GM21717 (cell line): ENCODE measurements at regions not wholly inside any gene's neighbourhood (a gene's known extent, or its start where the extent isn't known, plus 50 kb on each side); places are given as distances from the start of the nearest gene placed in this dataset.

ENCODE experiments used
- ATAC-seq: cut with Tn5 transposase; IDR thresholded peaks from one replicate; pipeline ENCODE4 v1.9.1; 2021; ENCODE audit warnings: mild to moderate bottlenecking, moderate library complexity; ENCODE audit not compliant: unreplicated experiment

- no peak for ATAC-seq
These were observed 322.3 kb downstream of the KCNS3 start for GRCh38 chr2:18200771-18201170.

- no peak for ATAC-seq
These were observed 320.2 kb downstream of the KCNS3 start for GRCh38 chr2:18198677-18199076.

DNA sequence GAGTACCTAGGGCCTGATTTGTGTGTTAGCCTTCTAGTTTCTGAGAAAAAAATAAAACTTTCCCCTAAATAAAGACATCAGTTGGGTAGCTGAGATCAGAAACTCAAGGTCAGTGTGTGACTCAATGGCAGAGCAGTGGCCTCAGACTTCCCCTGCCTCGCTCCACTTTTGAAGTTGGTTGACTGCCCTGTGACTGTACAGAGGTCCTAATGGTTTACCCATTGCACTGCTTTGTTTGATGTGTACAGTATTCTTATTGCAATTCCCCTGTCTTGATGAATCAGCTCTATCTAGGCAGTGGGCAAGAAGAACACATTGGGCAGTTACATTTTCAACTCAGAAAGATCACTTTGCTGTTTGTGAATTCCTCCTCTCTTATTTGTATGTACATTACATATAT, 315.7 kb downstream of the KCNS3 start:
- ATAC-seq: no peak

GRCh38 chr2:18186816-18187613, 308.5 kb downstream of the KCNS3 start:
- ATAC-seq: no peak

GRCh38 chr2:18182861-18183260, 304.4 kb downstream of the KCNS3 start:
- ATAC-seq: no peak

- no peak for ATAC-seq
These were observed 302.4 kb downstream of the KCNS3 start for GRCh38 chr2:18180912-18181311.

GRCh38 chr2:18180031-18180610, 301.7 kb downstream of the KCNS3 start:
- ATAC-seq: no peak

DNA sequence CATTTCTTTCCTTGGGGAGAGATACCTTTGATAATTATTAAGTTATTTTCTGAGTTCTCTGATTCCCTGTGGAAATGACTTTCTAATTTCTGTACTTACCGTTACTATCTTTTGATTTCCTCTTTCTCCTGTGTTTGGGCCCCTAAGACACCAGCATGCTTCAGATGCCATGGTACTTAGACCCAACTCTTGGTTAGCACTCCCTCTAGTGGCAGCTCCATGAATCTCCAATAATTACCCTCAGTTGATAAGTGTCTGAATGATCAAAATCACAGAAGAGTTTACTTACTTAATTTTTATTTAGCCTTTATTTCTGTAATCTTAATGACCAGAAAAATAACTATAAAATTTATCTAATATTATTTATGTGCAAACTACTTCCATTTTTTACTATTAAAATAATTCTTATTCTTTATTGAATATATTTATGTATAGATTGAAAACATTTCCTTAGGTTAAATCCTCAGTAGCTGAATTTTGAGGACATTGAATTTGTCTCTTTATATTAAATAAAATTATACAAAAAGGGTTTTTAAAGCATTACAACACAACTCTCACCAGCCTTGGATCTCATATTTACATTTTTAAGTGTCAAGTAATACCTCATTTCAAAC, 300.4 kb downstream of the KCNS3 start:
- ATAC-seq: no peak

DNA sequence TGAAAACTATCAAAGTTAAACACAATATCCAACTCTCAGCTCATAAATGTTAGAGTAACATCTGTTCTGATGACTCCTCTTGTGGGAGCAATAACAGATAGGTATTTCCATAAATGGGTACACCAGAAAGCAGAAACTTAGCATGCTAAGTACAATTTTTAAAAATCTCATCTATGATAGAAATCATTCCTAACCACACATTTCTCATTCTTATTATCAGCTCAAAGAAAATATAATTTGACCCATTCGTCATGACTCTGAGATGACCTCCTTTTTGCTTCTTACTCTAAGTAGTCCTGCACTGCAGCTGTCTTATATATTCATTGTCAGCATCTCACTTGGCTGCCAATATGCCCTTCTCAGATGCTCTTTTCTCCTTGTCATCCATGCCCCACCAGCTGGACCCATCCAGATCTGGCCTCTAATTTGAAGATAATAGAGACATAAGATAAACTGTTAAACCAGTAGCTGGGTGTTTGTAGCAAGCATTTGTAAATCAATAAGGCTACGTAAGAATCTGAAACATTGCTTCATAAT, 298.3 kb downstream of the KCNS3 start:
- ATAC-seq: no peak

- no peak for ATAC-seq
These were observed 294.1 kb downstream of the KCNS3 start for GRCh38 chr2:18172607-18173006.

DNA sequence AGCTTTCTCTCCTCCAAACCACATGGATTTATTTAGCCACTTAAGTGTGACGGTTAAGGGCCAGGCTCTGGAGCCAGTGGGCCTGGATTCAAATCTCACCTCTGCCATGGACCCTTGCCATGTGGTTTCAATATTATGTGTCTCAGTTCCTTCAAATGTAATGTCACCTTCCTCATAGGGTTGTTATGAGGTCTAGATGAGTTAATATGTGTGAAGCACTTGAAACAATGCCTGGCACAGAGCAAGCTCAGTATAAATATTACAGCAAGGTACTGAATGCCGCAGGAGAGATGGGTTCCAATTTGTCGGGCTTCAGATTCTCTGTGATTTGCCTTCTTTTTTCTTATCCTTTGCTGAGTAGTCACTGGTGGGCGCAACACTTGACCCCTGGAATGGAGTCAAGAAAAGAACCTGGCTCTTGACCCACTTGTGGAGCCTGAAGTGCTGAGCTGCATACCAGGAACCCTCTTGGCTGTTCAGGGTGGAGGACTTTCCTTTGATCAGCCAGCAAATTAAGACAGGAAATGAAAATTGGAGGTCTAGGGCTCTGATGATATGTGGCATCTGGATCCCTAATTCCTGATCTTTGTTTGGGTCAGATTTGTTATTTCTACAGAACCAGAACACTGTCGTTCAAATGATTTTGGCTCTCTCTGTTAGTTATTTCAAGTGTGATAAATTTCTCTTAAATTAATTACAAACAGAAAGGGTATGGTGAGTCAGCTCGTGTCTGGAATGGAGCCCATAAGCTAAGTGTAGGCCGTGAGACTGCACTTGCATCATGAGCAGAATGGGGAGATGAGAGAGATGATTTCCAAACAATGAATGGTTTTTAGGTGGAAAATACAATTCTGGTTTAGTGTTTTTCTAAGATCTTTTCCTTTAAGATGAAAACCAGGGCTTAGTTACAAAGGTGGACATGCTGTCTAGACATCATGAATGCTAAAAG, 293.0 kb downstream of the KCNS3 start:
- ATAC-seq: no peak

DNA sequence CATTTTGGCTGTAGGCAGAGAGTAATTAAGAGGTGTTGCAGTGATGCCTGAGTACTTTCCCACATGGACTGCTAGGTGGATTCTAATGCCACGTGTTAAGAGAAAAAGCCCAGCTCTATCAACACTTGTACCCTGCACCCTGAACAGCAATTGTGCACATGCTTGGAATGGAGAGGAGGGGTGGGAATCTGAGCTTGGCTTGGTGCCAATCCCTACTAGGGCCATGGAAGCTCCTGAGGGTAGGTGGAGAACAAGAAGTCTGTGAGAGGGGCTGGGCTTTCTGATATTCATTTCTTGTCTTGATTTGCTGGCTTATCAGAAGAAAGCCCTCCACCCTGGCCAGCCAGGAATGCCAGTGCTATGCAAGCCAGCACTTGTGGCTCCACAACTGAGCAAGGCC, 292.2 kb downstream of the KCNS3 start:
- ATAC-seq: no peak

DNA sequence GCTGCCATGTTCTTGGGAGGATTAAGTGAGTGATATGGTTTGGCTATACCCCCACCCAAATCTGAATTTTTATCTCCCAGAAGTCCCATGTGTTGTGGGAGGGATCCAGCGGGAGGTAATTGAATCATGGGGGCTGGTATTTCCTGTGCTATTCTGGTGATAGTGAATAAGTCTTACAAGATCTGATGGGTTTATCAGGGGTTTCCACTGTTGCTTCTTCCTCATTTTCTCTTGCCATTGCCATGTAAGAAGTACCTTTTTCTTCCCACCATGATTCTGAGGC, 291.4 kb downstream of the KCNS3 start:
- no peak for ATAC-seq

GRCh38 chr2:18169121-18169892, 290.8 kb downstream of the KCNS3 start:
- ATAC-seq: no peak

- ATAC-seq: no peak
These were observed 289.4 kb downstream of the KCNS3 start for GRCh38 chr2:18167871-18168270.

DNA sequence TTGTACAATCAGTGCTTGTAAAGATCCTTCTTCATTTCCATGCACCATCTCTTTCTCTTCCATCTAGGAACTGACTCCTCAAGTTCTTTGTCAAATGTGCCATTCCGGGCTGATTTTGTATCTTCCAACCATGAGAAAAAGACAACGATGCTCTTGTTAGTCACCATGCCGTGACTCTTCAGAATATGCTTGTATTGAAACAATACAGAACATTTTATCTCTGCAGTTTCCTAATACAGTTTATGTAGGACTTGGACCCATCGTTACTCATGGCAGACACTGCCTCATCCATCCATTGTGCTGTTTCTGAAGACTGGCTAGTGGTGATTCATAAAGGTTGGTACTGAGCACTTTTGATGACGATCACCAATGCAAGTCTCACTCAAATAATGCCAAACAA, 283.2 kb downstream of the KCNS3 start:
- no peak for ATAC-seq

GRCh38 chr2:18159896-18160295, 281.4 kb downstream of the KCNS3 start:
- ATAC-seq: no peak

GRCh38 chr2:18156421-18156820, 278.0 kb downstream of the KCNS3 start:
- ATAC-seq: no peak

- no peak for ATAC-seq
These were observed 277.5 kb downstream of the KCNS3 start for GRCh38 chr2:18156002-18156401.

DNA sequence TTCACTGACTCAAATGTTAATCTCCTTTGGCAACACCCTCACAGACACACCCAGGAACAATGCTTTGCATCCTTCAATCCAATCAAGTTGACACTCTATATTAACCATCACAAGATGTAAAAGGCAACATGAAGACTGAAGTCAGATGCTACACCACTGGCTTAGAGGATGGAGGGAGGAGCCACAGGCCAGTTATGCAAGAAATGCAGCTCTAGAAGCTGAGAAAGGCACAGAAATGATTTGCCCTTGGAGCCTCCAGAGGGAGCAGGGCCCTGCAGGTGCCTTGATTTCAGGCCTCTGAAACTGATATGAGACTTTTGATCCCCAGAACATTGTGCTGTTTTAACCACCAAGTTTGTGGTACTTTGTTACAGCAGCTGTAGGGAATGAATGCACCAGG, 276.3 kb downstream of the KCNS3 start:
- no peak for ATAC-seq
